H7 (cell line): ENCODE measurements at regions not wholly inside any gene's neighbourhood (a gene's known extent, or its start where the extent isn't known, plus 50 kb on each side); places are given as distances from the start of the nearest gene placed in this dataset.
"Not testable (repeated sequence)": the region's sequence is repeated elsewhere in the genome, so short reads cannot be mapped to it uniquely, and the experiment has no call there.

Source experiments
- DNase-seq: peaks from one replicate; pipeline ENCODE4 v3.0.0; 2012
- H3K27me3 ChIP-seq: 2 replicates; pipeline ENCODE4 v1.6.0; 2011; ENCODE audit warnings: mild to moderate bottlenecking, low read length; ENCODE audit not compliant: control insufficient read depth, insufficient read depth
- H3K36me3 ChIP-seq: replicated peaks from 2 replicates; pipeline ENCODE4 v1.5.1; 2011; ENCODE audit warnings: low read length; ENCODE audit not compliant: control insufficient read depth, insufficient read depth
- H3K4me3 ChIP-seq: 2 replicates; pipeline ENCODE4 v1.5.1; 2011; ENCODE audit warnings: low read depth, mild to moderate bottlenecking, control low read depth, low read length, moderate library complexity; ENCODE audit not compliant: insufficient read depth

- H3K27me3 ChIP-seq = no peaks in the 10 kb centered on the region
- DNase-seq = peak; percentile 26
- no peaks in the 10 kb centered on the region for H3K36me3 ChIP-seq
- H3K4me3 ChIP-seq = no peak overlapping the region
Measured at GRCh38 chr4:31674313-31674947, 954.3 kb downstream of the PCDH7 start.

- Histone ChIP-seq H3K4me3 (no peak overlapping the region), H3K36me3 (no peaks in the 10 kb centered on the region), H3K27me3 (no peaks in the 10 kb centered on the region)
- no peak for DNase-seq
Measured at GRCh38 chr4:31678356-31678755, 958.2 kb downstream of the PCDH7 start.

- Histone ChIP-seq H3K36me3 (no peaks in the 10 kb centered on the region), H3K27me3 (no peaks in the 10 kb centered on the region), H3K4me3 (no peak overlapping the region)
- DNase-seq = no peak
Measured at GRCh38 chr4:31682796-31683195, 962.6 kb downstream of the PCDH7 start.

- H3K4me3 ChIP-seq = no peak overlapping the region
- no peaks in the 10 kb centered on the region for H3K36me3 ChIP-seq
- DNase-seq = no peak
- no peaks in the 10 kb centered on the region for H3K27me3 ChIP-seq
Measured at GRCh38 chr4:31687717-31688342, 967.7 kb downstream of the PCDH7 start.

GRCh38 chr4:31692399-31692940, 972.3 kb downstream of the PCDH7 start:
- H3K36me3 ChIP-seq = no peaks in the 10 kb centered on the region
- H3K27me3 ChIP-seq = no peaks in the 10 kb centered on the region
- no peak for DNase-seq
- H3K4me3 ChIP-seq = no peak overlapping the region

GRCh38 chr4:31701256-31701655, 981.1 kb downstream of the PCDH7 start:
- no peaks in the 10 kb centered on the region for H3K27me3 ChIP-seq
- DNase-seq = no peak
- H3K4me3 ChIP-seq = no peak overlapping the region
- H3K36me3 ChIP-seq = no peaks in the 10 kb centered on the region

- Histone ChIP-seq H3K27me3 (no peaks in the 10 kb centered on the region), H3K4me3 (no peak overlapping the region), H3K36me3 (no peaks in the 10 kb centered on the region)
- DNase-seq = no peak
Measured at GRCh38 chr4:31702326-31702725, 982.2 kb downstream of the PCDH7 start.

GRCh38 chr4:31714238-31714637, 994.1 kb downstream of the PCDH7 start:
- H3K36me3 ChIP-seq = no peaks in the 10 kb centered on the region
- H3K4me3 ChIP-seq = no peak overlapping the region
- H3K27me3 ChIP-seq = no peaks in the 10 kb centered on the region
- no peak for DNase-seq

- H3K4me3 ChIP-seq = no peak overlapping the region
- DNase-seq = no peak
- H3K36me3 ChIP-seq = no peaks in the 10 kb centered on the region
- no peaks in the 10 kb centered on the region for H3K27me3 ChIP-seq
Measured at GRCh38 chr4:31715302-31715701, 995.1 kb downstream of the PCDH7 start.

GRCh38 chr4:31727030-31727429, 1006.9 kb downstream of the PCDH7 start:
- Histone ChIP-seq H3K4me3 (no peak overlapping the region), H3K27me3 (no peaks in the 10 kb centered on the region), H3K36me3 (no peaks in the 10 kb centered on the region)
- no peak for DNase-seq

GRCh38 chr4:31735004-31735403, 1014.8 kb downstream of the PCDH7 start:
- DNase-seq = no peak
- no peaks in the 10 kb centered on the region for H3K36me3 ChIP-seq
- no peaks in the 10 kb centered on the region for H3K27me3 ChIP-seq
- H3K4me3 ChIP-seq = no peak overlapping the region

GRCh38 chr4:31737419-31737818, 1017.2 kb downstream of the PCDH7 start:
- Histone ChIP-seq H3K4me3 (no peak overlapping the region), H3K36me3 (no peaks in the 10 kb centered on the region), H3K27me3 (no peaks in the 10 kb centered on the region)
- DNase-seq = no peak

GRCh38 chr4:31741326-31741725, 1021.2 kb downstream of the PCDH7 start:
- DNase-seq = no peak
- Histone ChIP-seq H3K27me3 (no peaks in the 10 kb centered on the region), H3K4me3 (no peak overlapping the region), H3K36me3 (no peaks in the 10 kb centered on the region)

- no peak for DNase-seq
- Histone ChIP-seq H3K4me3 (no peak overlapping the region), H3K27me3 (no peaks in the 10 kb centered on the region), H3K36me3 (no peaks in the 10 kb centered on the region)
Measured at GRCh38 chr4:31748382-31748781, 1028.2 kb downstream of the PCDH7 start.

- H3K4me3 ChIP-seq, DNase-seq, H3K36me3 ChIP-seq, H3K27me3 ChIP-seq: not testable (repeated sequence)
Measured at GRCh38 chr4:31750581-31750980, 1030.4 kb downstream of the PCDH7 start.
